ENCODE measurements at regions not wholly inside any gene's neighbourhood (a gene's known extent, or its start where the extent isn't known, plus 50 kb on each side); places are given as distances from the start of the nearest gene placed in this dataset.

DNA sequence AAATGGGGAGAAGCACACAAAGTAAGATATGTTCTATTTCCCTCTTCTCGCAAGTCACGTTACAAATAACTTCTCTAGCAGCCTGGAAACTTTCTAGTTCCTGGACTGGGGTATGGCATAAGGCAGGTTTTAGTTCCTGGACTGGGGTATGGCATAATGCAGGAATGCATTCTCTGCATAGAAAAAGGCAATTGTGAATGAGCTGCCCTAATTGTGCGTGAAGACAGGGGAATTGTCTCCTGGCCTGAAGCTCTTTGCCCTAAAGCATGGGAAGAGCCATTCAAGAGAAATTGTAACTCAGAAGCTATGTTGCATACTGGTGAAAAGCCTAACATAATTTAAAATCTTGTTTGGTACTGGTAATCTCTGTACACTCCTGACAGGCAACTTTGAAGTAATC, 54.3 kb upstream of the CBLB start:
- Histone ChIP-seq H3K4me3 (no peak overlapping the region), H3K9ac (ENCODE audit: insufficient read depth in 1 of 2, low read length in 2 of 2) (no peak overlapping the region), H3K27me3 (ENCODE audit: control insufficient read depth in 3 of 3, insufficient read depth in 3 of 3, low read length in 2 of 3) (no peaks in the 10 kb centered on the region), H3K27ac (ENCODE audit: low read depth in 1 of 2, low read length in 1 of 2) (no peak overlapping the region), H3K9me3 (ENCODE audit: control insufficient read depth in 4 of 4, insufficient read depth in 3 of 4, low read length in 3 of 4) (peaks cover 0 to 5% (median under 1%) of the 10 kb centered on the region in 4 donors), H3K4me1 (ENCODE audit: control insufficient read depth in 5 of 5, insufficient read depth in 5 of 5, low read length in 5 of 5) (no peaks in the 10 kb centered on the region), H3K36me3 (ENCODE audit: control insufficient read depth in 4 of 4, insufficient read depth in 4 of 4, low read length in 4 of 4) (no peaks in the 10 kb centered on the region)
- TF ChIP-seq, protein P1, sequence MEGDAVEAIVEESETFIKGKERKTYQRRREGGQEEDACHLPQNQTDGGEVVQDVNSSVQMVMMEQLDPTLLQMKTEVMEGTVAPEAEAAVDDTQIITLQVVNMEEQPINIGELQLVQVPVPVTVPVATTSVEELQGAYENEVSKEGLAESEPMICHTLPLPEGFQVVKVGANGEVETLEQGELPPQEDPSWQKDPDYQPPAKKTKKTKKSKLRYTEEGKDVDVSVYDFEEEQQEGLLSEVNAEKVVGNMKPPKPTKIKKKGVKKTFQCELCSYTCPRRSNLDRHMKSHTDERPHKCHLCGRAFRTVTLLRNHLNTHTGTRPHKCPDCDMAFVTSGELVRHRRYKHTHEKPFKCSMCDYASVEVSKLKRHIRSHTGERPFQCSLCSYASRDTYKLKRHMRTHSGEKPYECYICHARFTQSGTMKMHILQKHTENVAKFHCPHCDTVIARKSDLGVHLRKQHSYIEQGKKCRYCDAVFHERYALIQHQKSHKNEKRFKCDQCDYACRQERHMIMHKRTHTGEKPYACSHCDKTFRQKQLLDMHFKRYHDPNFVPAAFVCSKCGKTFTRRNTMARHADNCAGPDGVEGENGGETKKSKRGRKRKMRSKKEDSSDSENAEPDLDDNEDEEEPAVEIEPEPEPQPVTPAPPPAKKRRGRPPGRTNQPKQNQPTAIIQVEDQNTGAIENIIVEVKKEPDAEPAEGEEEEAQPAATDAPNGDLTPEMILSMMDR (IDR thresholded peaks at IDR 0.05; ENCODE audit: control extremely low read depth, extremely low read depth), result no peak
- DNase-seq (no peak), ATAC-seq (ENCODE audit: insufficient read depth, low FRiP score) (no peak)
- WGBS, 2 donors, result 96 to 98% methylated on average over 3 of the region's 3 CpGs

DNA sequence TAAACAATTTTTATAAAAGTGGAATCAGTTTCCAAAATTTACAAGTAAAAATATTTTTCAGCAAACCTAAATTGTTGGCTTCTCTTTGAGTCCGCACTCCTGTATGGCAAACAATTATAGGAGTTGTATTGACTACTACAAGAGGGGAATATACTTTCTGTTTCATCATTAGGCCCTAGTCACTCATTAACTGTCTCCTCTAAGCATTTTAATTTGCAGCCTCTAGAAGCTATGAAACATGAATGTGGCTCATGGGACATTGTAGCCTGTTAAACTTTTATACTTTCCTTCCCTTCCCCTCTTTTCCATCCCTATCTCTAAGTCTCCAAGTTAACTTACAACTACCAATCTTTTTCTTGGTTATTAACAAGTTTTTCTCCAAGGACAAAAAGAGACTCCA, 58.9 kb upstream of the CBLB start:
- H3K4me1 ChIP-seq (ENCODE audit: control insufficient read depth in 5 of 5, insufficient read depth in 5 of 5, low read length in 5 of 5), result peaks cover 0 to 3% (median 0%) of the 10 kb centered on the region in 5 donors
- no peak overlapping the region for H3K27ac ChIP-seq (ENCODE audit: low read depth in 1 of 2, low read length in 1 of 2)
- no peaks in the 10 kb centered on the region for H3K9me3 ChIP-seq (ENCODE audit: control insufficient read depth in 4 of 4, insufficient read depth in 3 of 4, low read length in 3 of 4)
- DNase-seq (no peak), ATAC-seq (ENCODE audit: insufficient read depth, low FRiP score) (no peak)
- TF ChIP-seq, protein P1 (IDR thresholded peaks at IDR 0.05; ENCODE audit: control extremely low read depth, extremely low read depth), result no peak
- H3K36me3 ChIP-seq (ENCODE audit: control insufficient read depth in 4 of 4, insufficient read depth in 4 of 4, low read length in 4 of 4), result no peaks in the 10 kb centered on the region
- H3K27me3 ChIP-seq (ENCODE audit: control insufficient read depth in 3 of 3, insufficient read depth in 3 of 3, low read length in 2 of 3), result no peaks in the 10 kb centered on the region
- no peak overlapping the region for H3K4me3 ChIP-seq
- 96 to 97% methylated on average over 1 of the region's 1 CpG for WGBS, 2 donors
- no peak overlapping the region for H3K9ac ChIP-seq (ENCODE audit: insufficient read depth in 1 of 2, low read length in 2 of 2)

DNA sequence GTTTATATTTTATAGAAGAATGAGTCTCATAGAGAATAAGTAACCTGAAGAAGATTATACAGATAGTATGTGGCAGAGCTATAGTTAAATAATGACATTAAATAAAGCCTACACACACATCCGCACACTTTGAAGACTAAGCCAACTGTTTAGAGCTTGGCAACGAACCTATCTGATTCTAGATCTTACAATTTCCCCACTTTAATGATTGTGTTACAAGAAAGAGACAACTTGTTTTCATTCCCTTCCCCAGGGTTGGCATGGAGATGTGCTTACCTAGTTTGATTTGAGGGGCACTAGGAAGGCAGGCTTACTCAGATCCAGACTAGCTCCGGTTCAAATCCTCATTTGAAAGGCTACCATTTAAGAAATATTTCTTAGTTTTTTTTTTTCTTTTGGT, 61.9 kb upstream of the CBLB start:
- no peak overlapping the region for H3K9ac ChIP-seq (ENCODE audit: insufficient read depth in 1 of 2, low read length in 2 of 2)
- H3K4me1 ChIP-seq (ENCODE audit: control insufficient read depth in 5 of 5, insufficient read depth in 5 of 5, low read length in 5 of 5), result peaks cover 0 to 13% (median 3%) of the 10 kb centered on the region in 5 donors
- H3K9me3 ChIP-seq (ENCODE audit: control insufficient read depth in 4 of 4, insufficient read depth in 3 of 4, low read length in 3 of 4), result no peaks in the 10 kb centered on the region
- 61 to 78% methylated on average over 3 of the region's 3 CpGs for WGBS, 2 donors
- H3K4me3 ChIP-seq, result no peak overlapping the region
- ATAC-seq (ENCODE audit: insufficient read depth, low FRiP score) (no peak), DNase-seq (peak in 2 of 3 donors; percentile 65 to 73)
- H3K36me3 ChIP-seq (ENCODE audit: control insufficient read depth in 4 of 4, insufficient read depth in 4 of 4, low read length in 4 of 4), result no peaks in the 10 kb centered on the region
- no peak overlapping the region for H3K27ac ChIP-seq (ENCODE audit: low read depth in 1 of 2, low read length in 1 of 2)
- TF ChIP-seq, protein P1 (IDR thresholded peaks at IDR 0.05; ENCODE audit: control extremely low read depth, extremely low read depth), result no peak
- no peaks in the 10 kb centered on the region for H3K27me3 ChIP-seq (ENCODE audit: control insufficient read depth in 3 of 3, insufficient read depth in 3 of 3, low read length in 2 of 3)

DNA sequence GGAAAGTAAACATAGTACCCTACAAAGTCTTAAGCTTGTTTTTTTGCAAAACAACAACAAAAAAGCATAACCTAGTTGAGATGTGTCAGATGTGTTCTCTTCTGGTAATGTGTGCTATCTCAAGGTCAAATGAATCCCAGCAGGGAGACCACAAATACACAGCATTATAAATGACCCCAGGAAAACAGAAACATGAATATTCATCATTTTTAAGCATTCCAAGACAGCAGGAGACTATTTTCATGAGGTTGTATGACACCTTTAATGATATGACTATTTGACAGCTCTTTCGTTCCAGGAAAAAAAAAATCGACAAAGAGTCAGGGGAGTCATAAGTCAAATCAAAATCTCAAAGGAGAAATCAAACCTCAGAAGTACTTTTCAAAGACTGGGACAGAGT, 62.7 kb upstream of the CBLB start:
- DNase-seq (no peak), ATAC-seq (ENCODE audit: insufficient read depth, low FRiP score) (no peak)
- WGBS, 2 donors, result 72 to 77% methylated on average over 2 of the region's 2 CpGs
- Histone ChIP-seq H3K4me1 (ENCODE audit: control insufficient read depth in 5 of 5, insufficient read depth in 5 of 5, low read length in 5 of 5) (peaks cover 0 to 13% (median 3%) of the 10 kb centered on the region in 5 donors), H3K9ac (ENCODE audit: insufficient read depth in 1 of 2, low read length in 2 of 2) (no peak overlapping the region), H3K27me3 (ENCODE audit: control insufficient read depth in 3 of 3, insufficient read depth in 3 of 3, low read length in 2 of 3) (no peaks in the 10 kb centered on the region), H3K36me3 (ENCODE audit: control insufficient read depth in 4 of 4, insufficient read depth in 4 of 4, low read length in 4 of 4) (no peaks in the 10 kb centered on the region), H3K9me3 (ENCODE audit: control insufficient read depth in 4 of 4, insufficient read depth in 3 of 4, low read length in 3 of 4) (no peaks in the 10 kb centered on the region), H3K4me3 (no peak overlapping the region), H3K27ac (ENCODE audit: low read depth in 1 of 2, low read length in 1 of 2) (no peak overlapping the region)
- TF ChIP-seq, protein P1 (IDR thresholded peaks at IDR 0.05; ENCODE audit: control extremely low read depth, extremely low read depth), result no peak
